Renal cortex interstitium (tissue), 11 donors: ENCODE measurements at regions not wholly inside any gene's neighbourhood (a gene's known extent, or its start where the extent isn't known, plus 50 kb on each side); places are given as distances from the start of the nearest gene placed in this dataset.
A peak's percentile ranks its signal among the peaks of the same experiment; 100 is the strongest.
"Not testable (repeated sequence)": the region's sequence is repeated elsewhere in the genome, so short reads cannot be mapped to it uniquely, and the experiment has no call there.

Source experiments
- DNase-seq, 11 donors: peaks; one replicate each; pipeline ENCODE4 v3.0.0-alpha.2; 2013; ENCODE audit warnings: low read depth in 9 of 11, low spot score in 4 of 11; ENCODE audit errors: extremely low read depth in 1 of 11

DNA sequence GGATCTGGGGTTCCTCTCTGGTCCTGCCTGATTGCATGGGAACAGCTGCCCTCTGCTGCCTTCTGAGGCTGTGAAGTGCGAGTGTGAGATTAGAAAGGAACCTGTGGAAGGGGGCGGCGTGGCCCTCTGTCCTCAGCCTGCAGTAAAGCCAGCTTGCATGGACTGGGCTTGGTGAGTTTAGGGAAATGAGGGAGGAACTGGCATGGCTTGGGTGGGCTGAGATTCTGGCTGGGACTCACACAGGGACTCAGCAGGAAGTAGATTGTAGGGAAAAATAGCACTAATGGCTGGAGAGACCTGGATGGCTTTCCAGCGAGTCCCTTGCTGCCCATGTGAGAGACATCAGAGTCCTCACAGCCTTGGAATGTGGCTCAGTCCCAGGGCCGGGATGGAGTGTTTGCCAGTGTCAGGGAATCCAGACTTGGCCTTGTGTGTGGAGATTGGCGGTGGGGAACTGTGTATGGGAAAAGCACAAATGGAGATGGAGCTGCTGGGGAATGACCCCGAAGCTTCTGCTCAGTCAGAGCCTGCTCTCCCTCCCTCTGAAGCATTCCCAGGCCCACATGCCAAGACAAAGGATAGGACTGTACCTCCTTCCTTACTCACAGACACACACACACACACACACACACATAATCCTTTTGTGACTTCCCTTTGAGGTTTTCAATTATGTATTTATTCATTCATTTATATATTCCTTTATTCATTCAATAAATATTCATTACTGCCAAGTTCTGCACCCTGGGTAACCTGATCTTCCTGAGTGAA is 115.4 kb downstream of the ACAA2 start:
- DNase-seq, result no peak

GRCh38 chr18:49697049-49697448 is 116.3 kb downstream of the ACAA2 start:
- DNase-seq, result no peak

GRCh38 chr18:49694402-49694801 is 118.9 kb downstream of the ACAA2 start:
- no peak for DNase-seq

DNA sequence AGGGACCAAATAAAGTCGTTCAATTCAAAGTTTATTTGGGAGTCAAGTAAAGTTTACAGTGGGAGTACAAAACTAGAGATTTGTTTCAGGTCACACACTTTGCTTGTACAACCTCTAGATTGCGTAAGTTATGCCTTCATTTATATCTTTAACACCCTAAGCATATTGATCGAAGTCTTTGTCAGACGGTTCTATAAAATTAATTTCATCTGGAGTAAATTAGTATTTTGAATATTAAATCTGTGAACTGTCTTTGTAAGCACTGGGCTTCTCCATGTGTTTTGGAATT is 119.7 kb downstream of the ACAA2 start:
- no peak for DNase-seq

GRCh38 chr18:49692906-49693716 is 120.2 kb downstream of the ACAA2 start:
- no peak for DNase-seq

DNA sequence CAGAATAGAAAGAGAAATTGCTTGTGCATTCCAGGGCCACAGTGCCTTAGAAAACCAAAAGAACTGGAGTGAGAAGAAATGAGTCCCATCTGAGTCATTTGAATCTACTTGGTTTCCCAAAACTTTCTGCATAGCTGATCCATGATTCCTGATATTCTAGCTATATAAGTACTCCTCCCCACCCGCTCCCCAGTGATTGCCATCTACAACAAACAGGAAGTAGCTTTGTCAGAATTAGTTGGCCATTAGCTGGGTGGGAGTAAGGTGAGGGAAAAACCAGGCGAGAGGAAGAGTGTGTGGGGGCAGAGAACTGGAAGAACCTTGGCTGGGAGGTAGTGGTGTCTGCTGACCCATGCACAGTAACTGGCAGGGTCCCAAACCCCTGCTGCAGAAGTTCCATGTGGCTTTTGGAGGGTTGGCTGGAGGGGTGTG is 122.1 kb downstream of the ACAA2 start:
- no peak for DNase-seq

DNA sequence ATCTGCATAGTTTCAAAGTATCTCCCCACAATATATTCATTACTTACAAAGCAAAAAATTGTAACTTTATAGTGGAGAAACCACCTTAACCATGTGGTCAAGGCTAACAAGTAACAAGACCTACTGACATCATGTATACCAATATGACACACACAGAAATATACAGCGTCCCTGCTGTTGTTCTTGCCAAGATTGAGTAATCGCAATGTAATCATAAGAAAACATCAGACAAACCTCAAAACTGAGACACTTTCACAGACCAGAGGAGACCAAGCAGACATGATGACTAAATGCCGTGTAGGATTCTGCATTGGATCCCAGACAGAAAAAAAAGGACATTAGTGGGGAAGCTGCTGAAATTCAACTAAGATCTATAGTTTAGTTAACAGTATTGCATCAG is 123.0 kb downstream of the ACAA2 start:
- DNase-seq, result no peak

DNA sequence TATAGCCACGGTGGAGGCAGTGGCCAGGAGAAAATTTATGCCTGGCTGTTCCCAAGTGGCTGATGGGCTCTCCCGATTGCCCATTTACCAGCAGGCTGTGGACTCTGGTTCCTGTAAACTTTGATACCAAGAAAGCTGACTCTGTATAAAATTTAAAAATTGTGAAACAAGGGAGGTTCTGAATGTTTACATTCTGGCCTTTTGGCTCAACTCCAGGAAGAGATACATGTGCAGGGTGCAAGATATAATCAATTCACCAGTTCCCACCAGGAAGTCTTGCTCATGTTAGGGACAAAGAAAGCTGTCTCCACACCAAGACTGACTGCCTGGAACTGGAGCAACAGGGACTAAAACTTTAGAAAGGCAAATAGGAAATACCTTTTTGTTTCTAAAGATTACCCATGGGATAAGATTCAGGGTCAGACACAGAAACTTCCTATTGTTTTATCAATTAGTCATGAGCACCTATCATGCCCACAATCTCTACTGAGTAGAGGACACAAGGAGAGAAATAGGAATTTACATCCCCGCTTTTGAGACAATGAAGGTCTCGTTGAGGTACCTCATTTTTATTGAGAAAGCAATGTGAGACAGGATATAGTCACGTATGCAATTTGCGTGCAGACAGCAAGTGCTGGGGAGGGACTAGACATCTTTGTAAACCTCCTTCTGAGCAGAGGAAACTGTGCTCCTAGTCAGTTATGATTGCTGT is 123.5 kb downstream of the LIPG start:
- DNase-seq, result no peak

GRCh38 chr18:49682803-49683190 is 120.9 kb downstream of the LIPG start:
- DNase-seq, result not testable (repeated sequence)

GRCh38 chr18:49682173-49682802 is 120.4 kb downstream of the LIPG start:
- DNase-seq, result no peak

DNA sequence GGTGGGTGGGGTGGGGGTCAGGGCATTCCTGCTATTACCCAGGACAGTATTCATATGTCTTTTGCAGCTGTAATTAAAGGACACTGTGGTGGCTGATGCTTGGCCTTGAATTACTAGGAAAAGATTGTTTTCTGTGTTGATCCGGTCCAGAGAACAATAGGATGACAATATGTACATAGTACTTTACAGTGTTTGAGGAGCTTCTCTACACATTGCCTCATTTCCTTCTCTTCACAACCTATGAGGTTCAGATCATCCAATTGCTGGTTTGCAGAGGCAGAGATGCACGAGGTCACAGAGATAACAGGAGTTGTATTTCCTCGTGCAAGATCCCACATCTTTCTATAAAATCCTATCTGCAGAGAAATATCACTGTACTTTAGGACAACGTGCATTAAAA is 119.5 kb downstream of the LIPG start:
- no peak for DNase-seq

- no peak for DNase-seq
Observed at GRCh38 chr18:49678440-49678839, 116.6 kb downstream of the LIPG start.

DNA sequence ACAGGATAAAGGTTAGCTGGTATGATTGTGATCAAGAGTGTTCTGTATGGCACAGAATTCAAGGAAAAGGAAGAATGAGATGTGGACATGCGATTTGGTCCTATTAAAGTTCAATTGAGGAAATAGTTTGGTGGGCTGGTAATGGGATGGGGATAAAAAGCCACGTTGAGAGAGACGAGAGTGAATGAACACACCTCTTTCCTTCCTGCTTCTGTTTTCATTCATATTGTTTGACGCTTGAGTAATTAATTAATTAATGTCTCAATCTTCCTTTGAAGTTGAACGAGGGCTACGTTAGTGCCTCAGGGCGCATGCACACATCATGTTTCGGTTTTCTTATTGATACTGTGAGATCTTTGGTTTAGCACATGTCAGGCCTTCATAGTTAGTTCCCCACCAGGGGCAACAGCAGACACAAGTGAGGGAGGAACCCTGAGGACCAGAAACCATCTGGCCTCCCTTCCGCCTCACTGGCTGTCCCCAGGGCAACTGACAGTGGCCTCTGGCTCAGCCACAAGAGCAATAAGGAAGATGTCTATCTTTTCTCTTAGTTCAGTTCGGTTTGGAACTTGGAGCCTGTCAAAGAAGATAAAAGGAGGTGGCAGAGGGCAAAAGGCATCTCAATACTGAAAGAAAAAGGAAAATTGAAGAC is 116.0 kb downstream of the LIPG start:
- DNase-seq, result no peak

DNA sequence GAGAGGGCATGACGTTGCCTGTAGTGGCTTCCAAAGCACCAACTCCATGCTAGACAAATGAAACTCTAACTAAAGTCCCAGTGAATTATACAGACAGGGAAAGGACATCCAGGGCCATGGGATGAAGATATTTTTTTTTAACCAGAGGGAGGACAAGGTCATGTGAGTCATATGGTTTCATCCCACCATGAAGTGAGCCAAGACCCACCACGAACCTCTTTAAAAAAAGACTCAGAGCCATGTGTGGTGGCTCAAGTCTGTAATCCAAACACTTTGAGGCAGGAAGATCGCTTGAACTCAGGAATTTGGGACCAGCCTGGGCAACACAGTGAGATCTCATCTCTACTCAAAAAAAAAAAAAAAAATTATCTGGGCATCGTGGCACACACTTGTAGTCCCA is 115.2 kb downstream of the LIPG start:
- DNase-seq, result no peak

GRCh38 chr18:49673281-49673680 is 111.4 kb downstream of the LIPG start:
- no peak for DNase-seq

GRCh38 chr18:49672853-49673252 is 111.0 kb downstream of the LIPG start:
- DNase-seq, result no peak

- no peak for DNase-seq
Observed at GRCh38 chr18:49669403-49669802, 107.5 kb downstream of the LIPG start.

DNA sequence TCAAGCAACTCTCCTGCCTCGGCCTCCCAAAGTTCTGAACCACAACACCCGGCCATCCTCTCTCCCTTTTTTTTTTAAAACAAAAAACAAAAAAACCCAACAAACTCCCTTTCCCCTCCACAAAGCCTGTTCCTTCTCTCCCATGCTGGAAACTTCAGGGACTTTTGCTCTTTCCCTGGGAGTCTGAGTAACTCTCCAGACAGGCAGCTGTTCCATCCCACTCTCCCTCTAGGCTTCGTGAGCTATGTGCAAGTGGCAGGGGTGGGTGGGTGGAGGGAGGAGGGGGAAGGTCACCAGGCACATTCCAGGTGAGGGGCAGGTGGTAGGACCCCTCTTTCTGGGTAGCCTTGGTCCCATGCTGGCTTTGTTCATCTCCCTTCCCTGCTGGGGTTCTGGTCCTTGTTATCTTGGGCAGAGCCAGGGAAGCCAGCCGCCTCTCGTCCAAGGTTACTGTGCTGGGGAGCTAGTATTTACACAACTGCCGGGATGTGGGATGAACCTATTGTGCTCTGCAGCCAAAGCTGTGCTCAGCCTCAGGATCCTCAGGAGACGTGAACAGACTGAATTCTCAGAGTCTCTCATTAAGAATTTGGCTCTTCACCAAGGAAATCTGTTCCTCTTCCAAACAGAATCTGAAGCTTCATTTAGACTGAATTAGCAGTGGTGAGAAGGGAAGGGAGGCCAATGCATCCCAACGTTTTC is 106.9 kb downstream of the LIPG start:
- peak in 9 of 11 donors; percentile 30 to 77 (median 54) for DNase-seq

DNA sequence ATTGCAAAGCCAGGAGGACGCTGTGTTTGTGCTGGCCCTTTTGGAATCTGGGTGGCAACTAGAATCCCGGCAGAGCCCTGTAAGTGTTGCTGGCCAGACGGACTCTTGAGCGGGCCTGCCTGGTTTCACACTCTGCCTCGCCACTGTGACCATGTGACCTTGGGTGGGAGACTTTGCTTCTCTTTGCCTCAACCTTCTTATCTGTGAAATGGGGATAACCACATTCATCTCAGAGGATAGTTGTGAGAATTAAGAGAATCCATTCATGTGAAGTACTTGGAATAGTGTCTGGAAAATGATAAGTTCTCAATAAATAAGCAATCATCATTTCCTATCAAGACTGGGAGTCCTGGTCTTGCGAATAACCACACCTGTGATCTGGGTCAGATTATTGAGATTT is 105.6 kb downstream of the LIPG start:
- no peak for DNase-seq
